Body of pancreas (tissue), 4 donors: ENCODE measurements at regions not wholly inside any gene's neighbourhood (a gene's known extent, or its start where the extent isn't known, plus 50 kb on each side); places are given as distances from the start of the nearest gene placed in this dataset.

ENCODE experiments used
- ATAC-seq: fragments of 150-250 bp; one replicate; pipeline ENCODE4 v1.9.1; 2016
- DNase-seq, 4 donors: peaks; one replicate each; pipeline ENCODE4 v3.0.0-alpha.2; 2019
- H3K27ac ChIP-seq, 4 donors: fragments of 200-600 bp; sonication (generic); 1 replicate in 3 of 4; 2 replicates in 1 of 4; pipeline versions ENCODE4 v1.5.1 to v1.6.1; 2016 to 2019; ENCODE audit warnings: mild to moderate bottlenecking in 1 of 4, mixed read lengths in 1 of 4, moderate library complexity in 1 of 4
- H3K27me3 ChIP-seq, 2 donors: fragments of 200-600 bp; sonication (generic); one replicate each; pipeline ENCODE4 v1.6.0; 2016; ENCODE audit warnings: mild to moderate bottlenecking in 1 of 2
- H3K36me3 ChIP-seq, 2 donors: fragments of 200-600 bp; sonication (generic); replicated peaks in 1 of 2; 2 replicates each; pipeline ENCODE4 v1.5.1; 2016; ENCODE audit warnings: low read depth in 2 of 2; ENCODE audit not compliant: insufficient read depth in 1 of 2
- H3K4me1 ChIP-seq: fragments of 200-600 bp; sonication (generic); one replicate; pipeline ENCODE4 v1.6.0; 2016
- H3K4me3 ChIP-seq, 2 donors: fragments of 200-600 bp; sonication (generic); 1 replicate in 1 of 2; 2 replicates in 1 of 2; pipeline ENCODE4 v1.5.1; 2016 to 2019
- H3K9me3 ChIP-seq, 3 donors: fragments of 200-600 bp; sonication (generic); 1 replicate in 2 of 3; 2 replicates in 1 of 3; pipeline ENCODE4 v1.5.1; 2016
- CTCF ChIP-seq, 7 experiments: fragments of 450-650 bp in 4 of 7; fragments of 200-600 bp in 3 of 7; sonication (generic) in 3 of 7; IDR thresholded peaks; one replicate each; pipeline ENCODE4 v1.5.1; 2016 to 2019; ENCODE audit warnings: antibody characterized with exemption in 7 of 7
- POLR2A ChIP-seq, 3 donors: fragments of 450-650 bp; IDR thresholded peaks; one replicate each; pipeline ENCODE4 v1.6.1; 2016; ENCODE audit warnings: antibody characterized with exemption in 3 of 3, mild to moderate bottlenecking in 2 of 3
- WGBS, 2 donors: methylation state at CpG; one replicate each; pipeline ENCODE4 v1.1.5; 2017; 5-methylcytosine and 5-hydroxymethylcytosine counted together
- intact Hi-C: fragments of 100-400 bp; cut with DNase I; formaldehyde crosslinking; loops from one replicate; pipeline ENCODE4 v1.15.1; 2023

DNA sequence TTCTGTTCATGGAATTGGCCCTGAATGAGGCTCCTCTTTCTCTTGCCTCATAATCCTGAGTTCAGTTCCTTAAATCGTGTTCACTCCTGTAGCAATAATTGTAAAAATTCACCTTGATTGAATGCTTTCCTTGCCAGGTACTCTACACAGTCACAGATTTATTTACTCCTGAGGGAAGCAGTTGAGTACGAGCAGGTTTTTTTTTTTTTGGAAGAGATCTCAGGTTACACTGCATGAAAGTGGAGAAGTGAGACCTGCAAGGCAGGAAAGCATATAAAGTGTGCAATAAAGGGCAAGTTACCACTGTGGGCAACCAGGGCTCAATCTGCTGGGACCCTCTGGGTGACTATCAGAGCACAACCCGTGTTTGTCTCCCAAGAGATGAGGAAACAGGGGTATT lies 93.0 kb upstream of the DOK5 start:
- no peak for ATAC-seq
- WGBS, 2 donors = 15 to 26% methylated on average over 3 of the region's 3 CpGs
- no peaks in the 10 kb centered on the region for H3K27me3 ChIP-seq

DNA sequence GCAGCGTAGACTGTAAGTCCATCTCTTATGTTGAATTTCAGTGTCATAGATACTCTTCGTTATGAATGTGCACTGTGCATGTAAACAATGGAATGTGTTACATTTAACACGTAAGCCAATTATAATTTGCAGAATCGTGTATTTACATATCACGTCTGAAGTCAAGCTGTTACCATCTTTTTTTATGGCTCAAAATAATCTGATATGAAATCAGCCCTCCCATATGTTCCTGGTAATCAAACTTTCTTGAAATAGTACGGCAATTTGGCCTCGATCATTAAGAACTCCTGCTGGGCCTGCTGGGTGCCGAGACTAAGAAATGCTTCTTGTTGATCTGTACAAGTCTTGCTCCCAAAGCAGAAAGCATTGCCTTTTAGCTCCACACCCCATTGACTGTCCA lies 89.6 kb upstream of the DOK5 start:
- Histone ChIP-seq H3K27me3 (no peaks in the 10 kb centered on the region), H3K36me3 (no peaks in the 10 kb centered on the region), H3K4me1 (peaks cover 7% of the 10 kb centered on the region), H3K9me3 (no peaks in the 10 kb centered on the region), H3K4me3 (no peak overlapping the region), H3K27ac (no peak overlapping the region)
- intact Hi-C loops = no loop called here
- ATAC-seq (no peak), DNase-seq (no peak)
- no peak for TF ChIP-seq CTCF (IDR thresholded peaks at IDR 0.05)
- TF ChIP-seq POLR2A (IDR thresholded peaks at IDR 0.05) = no peak
- WGBS, 2 donors = 84 to 85% methylated on average over 8 of the region's 8 CpGs

More for the DNA sequence above, 93.0 kb upstream of the DOK5 start:
- TF ChIP-seq CTCF (IDR thresholded peaks at IDR 0.05) = no peak
- no peak for TF ChIP-seq POLR2A (IDR thresholded peaks at IDR 0.05)
- intact Hi-C loops = no loop called here
- Histone ChIP-seq H3K4me1 (peaks cover 7% of the 10 kb centered on the region), H3K27ac (no peak overlapping the region), H3K36me3 (no peaks in the 10 kb centered on the region), H3K4me3 (no peak overlapping the region), H3K9me3 (no peaks in the 10 kb centered on the region)
- no peak for DNase-seq

DNA sequence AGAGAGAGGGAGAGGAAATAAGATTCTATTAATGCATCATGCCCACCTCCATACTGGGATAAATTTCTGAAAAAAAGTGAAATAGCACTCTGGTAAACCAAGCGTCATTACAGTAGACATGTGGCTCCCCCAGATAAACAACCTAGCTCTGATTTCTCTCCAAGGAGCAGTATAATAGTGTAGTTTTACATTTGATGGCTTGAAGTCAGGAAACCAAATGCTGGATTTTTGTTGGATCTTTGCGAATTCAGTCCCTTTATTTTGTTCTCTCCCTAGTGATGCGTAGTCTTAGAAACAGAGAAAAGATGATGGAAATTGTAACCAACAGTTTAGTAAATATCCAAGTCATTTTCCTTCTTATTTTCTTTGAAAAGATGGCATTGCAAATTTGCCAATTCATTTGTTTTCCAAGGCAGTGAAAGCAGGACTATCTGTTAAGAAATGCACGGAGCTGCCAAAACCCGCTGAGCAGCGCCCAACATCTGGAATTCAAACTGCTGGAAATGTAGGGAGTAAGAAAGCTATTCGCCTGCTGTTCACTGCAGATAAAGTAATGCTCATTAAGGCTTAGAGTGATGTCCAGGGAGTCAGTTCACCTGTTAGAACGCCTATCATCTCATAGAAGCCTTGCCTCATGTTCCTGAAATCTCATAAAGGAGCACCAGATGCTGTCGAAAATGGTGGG lies 85.7 kb upstream of the DOK5 start:
- Histone ChIP-seq H3K4me1 (no peaks in the 10 kb centered on the region), H3K27me3 (no peaks in the 10 kb centered on the region), H3K9me3 (no peaks in the 10 kb centered on the region), H3K36me3 (no peaks in the 10 kb centered on the region), H3K4me3 (no peak overlapping the region), H3K27ac (no peak overlapping the region)
- ATAC-seq (no peak), DNase-seq (no peak)
- intact Hi-C loops = no loop called here
- TF ChIP-seq POLR2A (IDR thresholded peaks at IDR 0.05) = no peak
- TF ChIP-seq CTCF (IDR thresholded peaks at IDR 0.05) = no peak
- 66 to 71% methylated on average over 9 of the region's 9 CpGs for WGBS, 2 donors

DNA sequence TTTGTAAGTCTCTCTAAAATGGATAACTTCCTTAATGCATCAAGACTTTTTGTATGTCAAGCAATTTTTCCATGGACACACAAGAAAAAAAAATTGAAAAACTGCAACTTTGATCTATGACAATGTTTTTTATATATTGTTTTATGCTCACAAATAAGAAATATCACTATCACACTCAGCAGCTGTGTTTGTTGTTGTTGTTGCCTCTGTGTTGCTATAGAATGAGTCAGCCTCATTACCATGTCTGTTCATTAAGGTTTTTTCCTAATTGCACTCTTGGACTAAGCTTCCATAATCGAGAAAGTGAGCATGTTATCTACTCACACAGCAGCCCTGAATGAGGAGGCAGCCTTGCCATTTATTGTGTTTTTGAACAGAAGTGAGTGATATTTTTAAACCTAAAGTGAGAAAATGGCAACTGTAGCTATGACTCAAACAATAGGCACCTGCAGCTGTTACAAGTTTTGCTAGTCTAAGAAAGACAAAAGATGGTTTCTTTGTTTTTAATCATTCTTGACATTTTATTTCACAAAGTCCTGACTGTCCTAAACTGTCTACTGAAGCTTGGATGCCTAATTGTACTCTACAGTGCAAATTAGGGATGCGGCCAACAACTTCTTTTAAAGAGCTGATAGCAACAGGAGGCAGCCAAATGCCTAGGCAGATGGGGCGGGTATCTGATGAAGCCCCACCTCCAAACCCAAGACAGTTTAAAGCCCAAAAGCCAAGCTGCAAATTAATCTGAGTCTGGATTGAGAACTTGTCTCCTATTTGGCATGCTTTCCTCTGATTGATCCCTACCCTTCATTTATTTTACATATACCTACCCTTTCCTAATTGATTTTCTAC lies 77.9 kb upstream of the DOK5 start:
- DNase-seq = no peak
- no peaks in the 10 kb centered on the region for H3K27me3 ChIP-seq
- H3K4me1 ChIP-seq = no peaks in the 10 kb centered on the region
- WGBS, 2 donors = 81 to 85% methylated on average over 3 of the region's 3 CpGs
- TF ChIP-seq POLR2A (IDR thresholded peaks at IDR 0.05) (no peak), CTCF (IDR thresholded peaks at IDR 0.05) (no peak)
- H3K36me3 ChIP-seq = no peaks in the 10 kb centered on the region
- no peak overlapping the region for H3K27ac ChIP-seq
- H3K4me3 ChIP-seq = no peak overlapping the region
- no peak for ATAC-seq
- no peaks in the 10 kb centered on the region for H3K9me3 ChIP-seq
- intact Hi-C loops = no loop called here
